Activated T-helper 17 cell treated with anti-CD3 and anti-CD28 coated beads, Interleukin-2, amount 50 U/mL, for 72 hours (primary cell): ENCODE measurements at regions not wholly inside any gene's neighbourhood (a gene's known extent, or its start where the extent isn't known, plus 50 kb on each side); places are given as distances from the start of the nearest gene placed in this dataset.

Source experiments
- ATAC-seq: fragments of 150-1000 bp; cut with Tn5 transposase; replicated peaks from 2 replicates; pipeline ENCODE4 v1.10.0; 2021; ENCODE audit warnings: mild to moderate bottlenecking, moderate library complexity
- H3K27ac Mint-ChIP-seq: one replicate; pipeline ENCODE4 v1.8.0; 2022; ENCODE audit warnings: mixed read lengths
- H3K27me3 Mint-ChIP-seq: one replicate; pipeline ENCODE4 v1.8.0; 2022; ENCODE audit warnings: mixed read lengths
- H3K36me3 Mint-ChIP-seq: one replicate; pipeline ENCODE4 v1.8.0; 2022; ENCODE audit warnings: low read depth, mild to moderate bottlenecking, mixed read lengths
- H3K4me1 Mint-ChIP-seq: one replicate; pipeline ENCODE4 v1.8.0; 2022; ENCODE audit warnings: mixed read lengths
- H3K4me3 Mint-ChIP-seq: one replicate; pipeline ENCODE4 v1.8.0; 2022; ENCODE audit warnings: mild to moderate bottlenecking, mixed read lengths
- H3K9me3 Mint-ChIP-seq: one replicate; pipeline ENCODE4 v1.8.0; 2022; ENCODE audit warnings: mixed read lengths

GRCh38 chr1:36542024-36542961, 59.6 kb upstream of the CSF3R start:
- no peaks in the 10 kb centered on the region for H3K9me3 Mint-ChIP-seq
- H3K36me3 Mint-ChIP-seq: no peaks in the 10 kb centered on the region
- ATAC-seq: no peak
- H3K4me1 Mint-ChIP-seq: no peaks in the 10 kb centered on the region
- H3K27me3 Mint-ChIP-seq: peaks cover 36% of the 10 kb centered on the region
- H3K4me3 Mint-ChIP-seq: no peak overlapping the region
- no peak overlapping the region for H3K27ac Mint-ChIP-seq

GRCh38 chr1:36540056-36540455, 57.3 kb upstream of the CSF3R start:
- no peaks in the 10 kb centered on the region for H3K36me3 Mint-ChIP-seq
- no peaks in the 10 kb centered on the region for H3K9me3 Mint-ChIP-seq
- H3K27me3 Mint-ChIP-seq: peaks cover 44% of the 10 kb centered on the region
- no peak overlapping the region for H3K27ac Mint-ChIP-seq
- H3K4me3 Mint-ChIP-seq: no peak overlapping the region
- no peaks in the 10 kb centered on the region for H3K4me1 Mint-ChIP-seq
- no peak for ATAC-seq

GRCh38 chr1:36539526-36539925, 56.8 kb upstream of the CSF3R start:
- no peak overlapping the region for H3K27ac Mint-ChIP-seq
- H3K36me3 Mint-ChIP-seq: no peaks in the 10 kb centered on the region
- H3K4me3 Mint-ChIP-seq: no peak overlapping the region
- H3K4me1 Mint-ChIP-seq: no peaks in the 10 kb centered on the region
- ATAC-seq: no peak
- H3K9me3 Mint-ChIP-seq: no peaks in the 10 kb centered on the region
- peaks cover 44% of the 10 kb centered on the region for H3K27me3 Mint-ChIP-seq

GRCh38 chr1:36537991-36538390, 55.3 kb upstream of the CSF3R start:
- no peak overlapping the region for H3K27ac Mint-ChIP-seq
- H3K36me3 Mint-ChIP-seq: no peaks in the 10 kb centered on the region
- no peaks in the 10 kb centered on the region for H3K9me3 Mint-ChIP-seq
- no peak for ATAC-seq
- H3K4me3 Mint-ChIP-seq: no peak overlapping the region
- H3K4me1 Mint-ChIP-seq: no peaks in the 10 kb centered on the region
- peaks cover 48% of the 10 kb centered on the region for H3K27me3 Mint-ChIP-seq

GRCh38 chr1:36537190-36537768, 54.6 kb upstream of the CSF3R start:
- no peak overlapping the region for H3K4me3 Mint-ChIP-seq
- no peaks in the 10 kb centered on the region for H3K4me1 Mint-ChIP-seq
- H3K9me3 Mint-ChIP-seq: no peaks in the 10 kb centered on the region
- H3K36me3 Mint-ChIP-seq: no peaks in the 10 kb centered on the region
- no peak for ATAC-seq
- H3K27ac Mint-ChIP-seq: no peak overlapping the region
- peaks cover 46% of the 10 kb centered on the region for H3K27me3 Mint-ChIP-seq

GRCh38 chr1:36536727-36537126, 54.0 kb upstream of the CSF3R start:
- Mint-ChIP-seq H3K27me3 (peaks cover 42% of the 10 kb centered on the region), H3K9me3 (no peaks in the 10 kb centered on the region), H3K27ac (no peak overlapping the region), H3K4me1 (no peaks in the 10 kb centered on the region), H3K36me3 (no peaks in the 10 kb centered on the region), H3K4me3 (no peak overlapping the region)
- ATAC-seq: no peak

- Mint-ChIP-seq H3K4me3 (no peak overlapping the region), H3K27ac (no peak overlapping the region), H3K36me3 (no peaks in the 10 kb centered on the region), H3K4me1 (no peaks in the 10 kb centered on the region), H3K9me3 (no peaks in the 10 kb centered on the region), H3K27me3 (peaks cover 35% of the 10 kb centered on the region)
- no peak for ATAC-seq
Measured at GRCh38 chr1:36534711-36535412, 52.1 kb upstream of the CSF3R start.

- ATAC-seq: no peak
- H3K9me3 Mint-ChIP-seq: no peaks in the 10 kb centered on the region
- no peak overlapping the region for H3K4me3 Mint-ChIP-seq
- no peak overlapping the region for H3K27ac Mint-ChIP-seq
- H3K27me3 Mint-ChIP-seq: peaks cover 33% of the 10 kb centered on the region
- H3K4me1 Mint-ChIP-seq: no peaks in the 10 kb centered on the region
- no peaks in the 10 kb centered on the region for H3K36me3 Mint-ChIP-seq
Measured at GRCh38 chr1:36533897-36534296, 51.2 kb upstream of the CSF3R start.

GRCh38 chr1:36532810-36533401, 50.2 kb upstream of the CSF3R start:
- Mint-ChIP-seq H3K36me3 (no peaks in the 10 kb centered on the region), H3K27me3 (peaks cover 32% of the 10 kb centered on the region), H3K9me3 (no peaks in the 10 kb centered on the region), H3K4me1 (no peaks in the 10 kb centered on the region), H3K27ac (no peak overlapping the region), H3K4me3 (no peak overlapping the region)
- no peak for ATAC-seq
